ENCODE measurements at regions not wholly inside any gene's neighbourhood (a gene's known extent, or its start where the extent isn't known, plus 50 kb on each side); places are given as distances from the start of the nearest gene placed in this dataset.

DNA sequence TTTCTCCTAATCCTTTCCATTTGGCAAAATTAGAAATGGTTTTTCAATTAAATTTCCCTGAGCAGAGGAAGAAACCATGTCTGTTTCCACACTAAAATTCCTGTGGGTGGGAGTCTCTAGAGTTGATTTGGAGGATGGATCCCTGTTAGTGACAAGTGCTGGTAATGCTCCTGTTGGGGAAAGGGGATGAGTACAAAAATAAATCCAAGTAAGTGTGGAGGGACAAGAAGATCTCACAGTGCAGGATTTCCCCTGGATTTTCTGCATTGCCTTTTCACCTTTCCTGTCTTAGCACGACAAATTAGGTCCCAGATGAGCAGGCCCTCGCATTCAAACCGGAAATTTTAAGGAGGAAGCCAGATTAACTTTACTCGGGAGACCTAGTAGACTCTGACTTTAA, 107.5 kb downstream of the DAD1 start:
- TF ChIP-seq HDGF (IDR thresholded peaks at IDR 0.05; ENCODE audit: borderline replicate concordance), result no peak
- no peak for TF ChIP-seq FOXM1 (IDR thresholded peaks at IDR 0.05; ENCODE audit: borderline replicate concordance)
- TF ChIP-seq SP1 (IDR thresholded peaks at IDR 0.05), result no peak
- no peak for TF ChIP-seq BHLHE40 (IDR thresholded peaks at IDR 0.05; ENCODE audit: borderline replicate concordance)
- no peak for TF ChIP-seq FOXK2 (IDR thresholded peaks at IDR 0.05)
- TF ChIP-seq SUZ12 (IDR thresholded peaks at IDR 0.05), result no peak
- no peak for TF ChIP-seq ELF4 (IDR thresholded peaks at IDR 0.05)
- no peak for TF ChIP-seq CTBP1 (IDR thresholded peaks at IDR 0.05; ENCODE audit: borderline replicate concordance)

Measured in HEK293T (cell line).